ENCODE measurements at regions not wholly inside any gene's neighbourhood (a gene's known extent, or its start where the extent isn't known, plus 50 kb on each side); places are given as distances from the start of the nearest gene placed in this dataset.

GRCh38 chr9:115413766-115414382 is 295.9 kb upstream of the TNC start:
- CTCF ChIA-PET, result no interaction called here
- Histone ChIP-seq H3K27me3 (ENCODE audit: insufficient read depth) (no peaks in the 10 kb centered on the region), H3K9me2 (no peaks in the 10 kb centered on the region), H3K4me1 (ENCODE audit: control insufficient read depth in 1 of 2, insufficient read depth in 2 of 2, low read depth in 1 of 2, low read length in 1 of 2) (peaks cover 0 to 23% of the 10 kb centered on the region in 2 experiments; a peak in 2 of 4 replicates), H3K36me3 (replicated peaks in 1 of 2; ENCODE audit: control insufficient read depth in 1 of 2, insufficient read depth in 2 of 2, low read length in 1 of 2) (no peaks in the 10 kb centered on the region), H3K79me2 (ENCODE audit: insufficient read depth) (no peaks in the 10 kb centered on the region), H2AFZ (ENCODE audit: low read depth) (no peak overlapping the region), H4K20me1 (ENCODE audit: insufficient read depth) (no peaks in the 10 kb centered on the region), H3K4me2 (no peak overlapping the region), H3F3A (replicated peaks; ENCODE audit: insufficient read depth) (peaks cover 6% of the 10 kb centered on the region), H3K4me3 (ENCODE audit: low read depth in 2 of 2, low read length in 1 of 2) (no peak overlapping the region), H3K27ac (ENCODE audit: low read depth in 2 of 2, low read length in 1 of 2) (no peak overlapping the region), H3K9ac (no peak overlapping the region), H3K9me3 (no peaks in the 10 kb centered on the region)
- POLR2A ChIA-PET, result no interaction called here
- DNase-seq, result no peak
- no peak for TF ChIP-seq SMC3 (IDR thresholded peaks at IDR 0.05; ENCODE audit: low read depth, low read length)
- no peak for TF ChIP-seq POLR2AphosphoS5 (IDR thresholded peaks at IDR 0.05; ENCODE audit: low read depth, low read length)
- no peak for TF ChIP-seq SIN3A (IDR thresholded peaks at IDR 0.05; ENCODE audit: borderline replicate concordance, low read depth, low read length)
- TF ChIP-seq FOXM1 (IDR thresholded peaks at IDR 0.05; ENCODE audit: low read depth), result no peak
- TF ChIP-seq, protein P1, sequence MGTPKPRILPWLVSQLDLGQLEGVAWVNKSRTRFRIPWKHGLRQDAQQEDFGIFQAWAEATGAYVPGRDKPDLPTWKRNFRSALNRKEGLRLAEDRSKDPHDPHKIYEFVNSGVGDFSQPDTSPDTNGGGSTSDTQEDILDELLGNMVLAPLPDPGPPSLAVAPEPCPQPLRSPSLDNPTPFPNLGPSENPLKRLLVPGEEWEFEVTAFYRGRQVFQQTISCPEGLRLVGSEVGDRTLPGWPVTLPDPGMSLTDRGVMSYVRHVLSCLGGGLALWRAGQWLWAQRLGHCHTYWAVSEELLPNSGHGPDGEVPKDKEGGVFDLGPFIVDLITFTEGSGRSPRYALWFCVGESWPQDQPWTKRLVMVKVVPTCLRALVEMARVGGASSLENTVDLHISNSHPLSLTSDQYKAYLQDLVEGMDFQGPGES (IDR thresholded peaks at IDR 0.05; ENCODE audit: low read depth, low read length), result no peak
- no peak for TF ChIP-seq ZBTB33 (IDR thresholded peaks at IDR 0.05; ENCODE audit: borderline replicate concordance, low read depth)
- TF ChIP-seq USF1 (IDR thresholded peaks at IDR 0.05; ENCODE audit: borderline replicate concordance, low read depth), result no peak
- TF ChIP-seq EZH2phosphoT487 (IDR thresholded peaks at IDR 0.05; ENCODE audit: borderline replicate concordance, low read depth), result no peak
- no peak for TF ChIP-seq TAF1 (IDR thresholded peaks at IDR 0.05; ENCODE audit: borderline replicate concordance, low read depth, low read length)
- TF ChIP-seq RCOR1 (IDR thresholded peaks at IDR 0.05; ENCODE audit: low read length), result no peak
- no peak for TF ChIP-seq REST (IDR thresholded peaks at IDR 0.05; ENCODE audit: low read depth, low read length)
- no peak for TF ChIP-seq RFX5 (IDR thresholded peaks at IDR 0.05; ENCODE audit: low read length)
- no peak for TF ChIP-seq GATA2 (CRISPR knock-in tag; IDR thresholded peaks at IDR 0.05)
- TF ChIP-seq YY1 (IDR thresholded peaks at IDR 0.05; ENCODE audit: low read depth), result no peak
- TF ChIP-seq TEAD4 (IDR thresholded peaks at IDR 0.05; ENCODE audit: borderline replicate concordance, insufficient read depth), result no peak
- TF ChIP-seq, protein P2, sequence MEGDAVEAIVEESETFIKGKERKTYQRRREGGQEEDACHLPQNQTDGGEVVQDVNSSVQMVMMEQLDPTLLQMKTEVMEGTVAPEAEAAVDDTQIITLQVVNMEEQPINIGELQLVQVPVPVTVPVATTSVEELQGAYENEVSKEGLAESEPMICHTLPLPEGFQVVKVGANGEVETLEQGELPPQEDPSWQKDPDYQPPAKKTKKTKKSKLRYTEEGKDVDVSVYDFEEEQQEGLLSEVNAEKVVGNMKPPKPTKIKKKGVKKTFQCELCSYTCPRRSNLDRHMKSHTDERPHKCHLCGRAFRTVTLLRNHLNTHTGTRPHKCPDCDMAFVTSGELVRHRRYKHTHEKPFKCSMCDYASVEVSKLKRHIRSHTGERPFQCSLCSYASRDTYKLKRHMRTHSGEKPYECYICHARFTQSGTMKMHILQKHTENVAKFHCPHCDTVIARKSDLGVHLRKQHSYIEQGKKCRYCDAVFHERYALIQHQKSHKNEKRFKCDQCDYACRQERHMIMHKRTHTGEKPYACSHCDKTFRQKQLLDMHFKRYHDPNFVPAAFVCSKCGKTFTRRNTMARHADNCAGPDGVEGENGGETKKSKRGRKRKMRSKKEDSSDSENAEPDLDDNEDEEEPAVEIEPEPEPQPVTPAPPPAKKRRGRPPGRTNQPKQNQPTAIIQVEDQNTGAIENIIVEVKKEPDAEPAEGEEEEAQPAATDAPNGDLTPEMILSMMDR (IDR thresholded peaks at IDR 0.05), result no peak
- TF ChIP-seq TCF12 (IDR thresholded peaks at IDR 0.05), result no peak
- TF ChIP-seq RAD21 (IDR thresholded peaks at IDR 0.05; ENCODE audit: low read length), result no peak
- no peak for TF ChIP-seq FOSL2 (IDR thresholded peaks at IDR 0.05; ENCODE audit: borderline replicate concordance, low read depth)
- no peak for TF ChIP-seq NRF1 (IDR thresholded peaks at IDR 0.05; ENCODE audit: low read depth, low read length)
- 75% methylated on average over 1 of the region's 1 CpG for WGBS (ENCODE audit: low lambda C conversion rate)

Data from SK-N-SH (cell line).